DMS153 treated with DMSO at 0.1 percent for 48 hours (cell line): ENCODE measurements at regions not wholly inside any gene's neighbourhood (a gene's known extent, or its start where the extent isn't known, plus 50 kb on each side); places are given as distances from the start of the nearest gene placed in this dataset.
A peak's percentile ranks its signal among the peaks of the same experiment; 100 is the strongest.

ENCODE experiments used
- DNase-seq: peaks from one replicate; lab custom pipeline; 2025; ENCODE audit not compliant: unreplicated experiment; lab: John Stamatoyannopoulos, UW

GRCh38 chr7:19869979-19870378, 96.6 kb upstream of the TMEM196 start:
- no peak for DNase-seq

- DNase-seq = no peak
Measured at GRCh38 chr7:19853261-19853832, 79.9 kb upstream of the TMEM196 start.

- DNase-seq = peak; percentile 54
Measured at GRCh38 chr7:19852192-19852591, 78.8 kb upstream of the TMEM196 start.

GRCh38 chr7:19851504-19851903, 78.1 kb upstream of the TMEM196 start:
- no peak for DNase-seq

GRCh38 chr7:19834566-19834965, 61.1 kb upstream of the TMEM196 start:
- DNase-seq = no peak

GRCh38 chr7:19830604-19831003, 57.2 kb upstream of the TMEM196 start:
- DNase-seq = no peak
